ENCODE measurements at regions not wholly inside any gene's neighbourhood (a gene's known extent, or its start where the extent isn't known, plus 50 kb on each side); places are given as distances from the start of the nearest gene placed in this dataset.
"Not testable (repeated sequence)": the region's sequence is repeated elsewhere in the genome, so short reads cannot be mapped to it uniquely, and the experiment has no call there.

GRCh38 chr10:71092812-71093401, 119.5 kb upstream of the UNC5B start:
- no peak for TF ChIP-seq CTCF (IDR thresholded peaks at IDR 0.05; ENCODE audit: extremely low read depth, insufficient read depth, missing control alignments)
- no peak for DNase-seq (ENCODE audit: low spot score)
- in situ Hi-C loops (cut with MboI; ENCODE audit: low pct_unique_long_range_greater_than_20kb, low sequenced_read_pairs, unreplicated experiment) = no loop called here

- no peak for DNase-seq (ENCODE audit: low spot score)
- in situ Hi-C loops (cut with MboI; ENCODE audit: low pct_unique_long_range_greater_than_20kb, low sequenced_read_pairs, unreplicated experiment) = no loop called here
- no peak for TF ChIP-seq CTCF (IDR thresholded peaks at IDR 0.05; ENCODE audit: extremely low read depth, insufficient read depth, missing control alignments)
These were observed 118.8 kb upstream of the UNC5B start for GRCh38 chr10:71093531-71093930.

GRCh38 chr10:71094712-71095390, 117.5 kb upstream of the UNC5B start:
- in situ Hi-C loops (cut with MboI; ENCODE audit: low pct_unique_long_range_greater_than_20kb, low sequenced_read_pairs, unreplicated experiment) = no loop called here
- TF ChIP-seq CTCF (IDR thresholded peaks at IDR 0.05; ENCODE audit: extremely low read depth, insufficient read depth, missing control alignments) = no peak
- peak; percentile 34 for DNase-seq (ENCODE audit: low spot score)

GRCh38 chr10:71099731-71100361, 112.5 kb upstream of the UNC5B start:
- in situ Hi-C loops (cut with MboI; ENCODE audit: low pct_unique_long_range_greater_than_20kb, low sequenced_read_pairs, unreplicated experiment) = no loop called here
- no peak for TF ChIP-seq CTCF (IDR thresholded peaks at IDR 0.05; ENCODE audit: extremely low read depth, insufficient read depth, missing control alignments)
- DNase-seq (ENCODE audit: low spot score) = no peak

- TF ChIP-seq CTCF (IDR thresholded peaks at IDR 0.05; ENCODE audit: extremely low read depth, insufficient read depth, missing control alignments) = no peak
- no peak for DNase-seq (ENCODE audit: low spot score)
- in situ Hi-C loops (cut with MboI; ENCODE audit: low pct_unique_long_range_greater_than_20kb, low sequenced_read_pairs, unreplicated experiment) = no loop called here
These were observed 108.4 kb upstream of the UNC5B start for GRCh38 chr10:71103961-71104360.

- DNase-seq (ENCODE audit: low spot score); in situ Hi-C loops (cut with MboI; ENCODE audit: low pct_unique_long_range_greater_than_20kb, low sequenced_read_pairs, unreplicated experiment): not testable (repeated sequence)
These were observed 106.2 kb upstream of the UNC5B start for GRCh38 chr10:71106151-71106550.

GRCh38 chr10:71107117-71107516, 105.3 kb upstream of the UNC5B start:
- DNase-seq (ENCODE audit: low spot score); in situ Hi-C loops (cut with MboI; ENCODE audit: low pct_unique_long_range_greater_than_20kb, low sequenced_read_pairs, unreplicated experiment): not testable (repeated sequence)

- not testable (repeated sequence) for DNase-seq (ENCODE audit: low spot score)
These were observed 104.3 kb upstream of the UNC5B start for GRCh38 chr10:71108042-71108441.

More at GRCh38 chr10:71108042-71108441, 104.3 kb upstream of the UNC5B start:
- in situ Hi-C loops (cut with MboI; ENCODE audit: low pct_unique_long_range_greater_than_20kb, low sequenced_read_pairs, unreplicated experiment) = not testable (repeated sequence)
